Thyroid gland (tissue), 4 donors: ENCODE measurements at regions not wholly inside any gene's neighbourhood (a gene's known extent, or its start where the extent isn't known, plus 50 kb on each side); places are given as distances from the start of the nearest gene placed in this dataset.

Experiments
- CTCF ChIP-seq, 6 experiments: fragments of 200-600 bp in 3 of 6; fragments of 450-650 bp in 3 of 6; sonication (generic) in 3 of 6; IDR thresholded peaks; one replicate each; pipeline ENCODE4 v1.5.1; 2016 to 2019; ENCODE audit warnings: antibody characterized with exemption in 6 of 6, mild to moderate bottlenecking in 2 of 6, inconsistent platforms in 1 of 6, moderate library complexity in 1 of 6
- POLR2A ChIP-seq, 2 donors: fragments of 450-650 bp; IDR thresholded peaks; one replicate each; pipeline ENCODE4 v1.6.1; 2017; ENCODE audit warnings: antibody characterized with exemption in 2 of 2, mild to moderate bottlenecking in 2 of 2, moderate library complexity in 1 of 2

- no peak for TF ChIP-seq CTCF (IDR thresholded peaks at IDR 0.05)
- TF ChIP-seq POLR2A (IDR thresholded peaks at IDR 0.05) = no peak
Measured at GRCh38 chr4:59837751-59838150, 1362.4 kb upstream of the ADGRL3 start.
